AG04450 (cell line): ENCODE measurements at regions not wholly inside any gene's neighbourhood (a gene's known extent, or its start where the extent isn't known, plus 50 kb on each side); places are given as distances from the start of the nearest gene placed in this dataset.

Experiments used
- CTCF ChIA-PET: fragments of 300-600, 350-600 bp; formaldehyde crosslinking; extraction: SDS; loops from one replicate; lab custom pipeline; 2022; ENCODE audit warnings: antibody characterized with exemption, inconsistent platforms; lab: Charles Lee
- POLR2A ChIA-PET: fragments of 350-600 bp; formaldehyde crosslinking; extraction: SDS; loops from one replicate; lab custom pipeline; 2021; ENCODE audit warnings: antibody characterized with exemption, inconsistent platforms; lab: Yijun Ruan, JAX
- DNase-seq: peaks from one replicate; pipeline ENCODE4 v3.0.0-alpha.2; 2011; ENCODE audit warnings: low read depth, low spot score
- H3K27ac ChIP-seq: one replicate; pipeline ENCODE4 v1.5.1; 2012; ENCODE audit warnings: low read depth, low read length, control low read depth
- H3K27me3 ChIP-seq: one replicate; pipeline ENCODE4 v1.6.0; 2012; ENCODE audit warnings: low read length; ENCODE audit not compliant: control insufficient read depth, insufficient read depth
- H3K4me3 ChIP-seq: 2 replicates; pipeline ENCODE4 v1.5.1; 2011; ENCODE audit warnings: mild to moderate bottlenecking, low read depth, low read length, control low read depth
- H3K9me3 ChIP-seq: 2 replicates; pipeline ENCODE4 v1.5.1; 2012; ENCODE audit warnings: low read length; ENCODE audit not compliant: control insufficient read depth, insufficient read depth
- CTCF ChIP-seq: IDR thresholded peaks from 2 replicates; pipeline ENCODE4 v1.5.1; 2011; ENCODE audit warnings: low read depth, low read length, control low read depth, inconsistent platforms

GRCh38 chr6:81572020-81572419 is 180.5 kb downstream of the TENT5A start:
- Histone ChIP-seq H3K27ac (no peak overlapping the region), H3K27me3 (no peaks in the 10 kb centered on the region), H3K9me3 (no peaks in the 10 kb centered on the region), H3K4me3 (no peak overlapping the region)
- TF ChIP-seq CTCF, result no peak
- POLR2A ChIA-PET, result no interaction called here
- peak; percentile 21 for DNase-seq
- CTCF ChIA-PET, result interaction anchor here (0.5 kb wide), 1 partner anchor 139 kb away, joined by 3 read pairs; no protein-coding TSS in a partner anchor

- ChIA-PET CTCF (no interaction called here), POLR2A (no interaction called here)
- no peak for TF ChIP-seq CTCF
- Histone ChIP-seq H3K9me3 (no peaks in the 10 kb centered on the region), H3K27me3 (no peaks in the 10 kb centered on the region), H3K4me3 (no peak overlapping the region), H3K27ac (no peak overlapping the region)
- DNase-seq, result no peak
Measured at GRCh38 chr6:81570681-81571080, 181.8 kb downstream of the TENT5A start.

- H3K27me3 ChIP-seq, result no peaks in the 10 kb centered on the region
- H3K27ac ChIP-seq, result no peak overlapping the region
- DNase-seq, result no peak
- no peaks in the 10 kb centered on the region for H3K9me3 ChIP-seq
- CTCF ChIA-PET, result interaction anchor here (0.9 kb wide), 1 partner anchor 471 kb away, joined by 3 read pairs; no protein-coding TSS in a partner anchor
- H3K4me3 ChIP-seq, result no peak overlapping the region
- no peak for TF ChIP-seq CTCF
- POLR2A ChIA-PET, result no interaction called here
Measured at GRCh38 chr6:81568973-81569372, 183.5 kb downstream of the TENT5A start.

- CTCF ChIA-PET, result no interaction called here
- Histone ChIP-seq H3K27me3 (no peaks in the 10 kb centered on the region), H3K4me3 (no peak overlapping the region), H3K9me3 (no peaks in the 10 kb centered on the region), H3K27ac (no peak overlapping the region)
- POLR2A ChIA-PET, result no interaction called here
- no peak for TF ChIP-seq CTCF
- DNase-seq, result no peak
Measured at GRCh38 chr6:81565071-81565470, 187.4 kb downstream of the TENT5A start.

- ChIA-PET POLR2A (no interaction called here), CTCF (no interaction called here)
- Histone ChIP-seq H3K9me3 (no peaks in the 10 kb centered on the region), H3K27me3 (no peaks in the 10 kb centered on the region), H3K4me3 (no peak overlapping the region), H3K27ac (no peak overlapping the region)
- TF ChIP-seq CTCF, result no peak
- DNase-seq, result no peak
Measured at GRCh38 chr6:81564470-81565068, 187.9 kb downstream of the TENT5A start.
